Neural cell (in vitro differentiated cells): ENCODE measurements at regions not wholly inside any gene's neighbourhood (a gene's known extent, or its start where the extent isn't known, plus 50 kb on each side); places are given as distances from the start of the nearest gene placed in this dataset.
"Not testable (repeated sequence)": the region's sequence is repeated elsewhere in the genome, so short reads cannot be mapped to it uniquely, and the experiment has no call there.

Experiments
- H2AFZ ChIP-seq: fragments of 200-600, 300-800 bp; sonication (generic), shearing (Covaris generic); 2 replicates; pipeline ENCODE4 v1.6.0; 2014; ENCODE audit warnings: low read depth, mild to moderate bottlenecking, antibody characterized with exemption, low read length, moderate library complexity
- H3F3A ChIP-seq: fragments of 200-600 bp; shearing (Covaris generic); 2 replicates; pipeline ENCODE4 v1.6.1; 2016; ENCODE audit warnings: mild to moderate bottlenecking, moderate library complexity, mixed read lengths, antibody characterized with exemption, low read length; ENCODE audit not compliant: insufficient read depth, poor library complexity, severe bottlenecking
- H3K27ac ChIP-seq: fragments of 200-600, 300-800 bp; sonication (generic), shearing (Covaris generic); 2 replicates; pipeline ENCODE4 v1.5.1; 2014; ENCODE audit warnings: mild to moderate bottlenecking, low read length, moderate library complexity
- H3K27me3 ChIP-seq: fragments of 300-800, 200-600 bp; sonication (generic), shearing (Covaris generic); 2 replicates; pipeline ENCODE4 v1.6.0; 2014; ENCODE audit warnings: mild to moderate bottlenecking, low read depth, low read length, moderate library complexity; ENCODE audit not compliant: insufficient read depth
- H3K36me3 ChIP-seq: fragments of 300-800, 200-600 bp; sonication (generic), shearing (Covaris generic); 2 replicates; pipeline ENCODE4 v1.5.1; 2014; ENCODE audit warnings: mild to moderate bottlenecking, antibody characterized with exemption, low read length, moderate library complexity; ENCODE audit not compliant: insufficient read depth
- H3K4me2 ChIP-seq: fragments of 300-800, 200-600 bp; sonication (generic), shearing (Covaris generic); 2 replicates; pipeline ENCODE4 v1.6.0; 2014; ENCODE audit warnings: mild to moderate bottlenecking, low read length
- H3K4me3 ChIP-seq: fragments of 300-800, 200-600 bp; sonication (generic), shearing (Covaris generic); 2 replicates; pipeline ENCODE4 v1.5.1; 2014; ENCODE audit warnings: mild to moderate bottlenecking, low read length, moderate library complexity
- H3K79me2 ChIP-seq: fragments of 200-600 bp; shearing (Covaris generic); replicated peaks from 2 replicates; pipeline ENCODE4 v1.6.0; 2014; ENCODE audit warnings: mild to moderate bottlenecking, low read length, moderate library complexity; ENCODE audit not compliant: insufficient read depth
- H3K9ac ChIP-seq: fragments of 300-800, 200-600 bp; sonication (generic), shearing (Covaris generic); 2 replicates; pipeline ENCODE4 v1.6.1; 2016; ENCODE audit warnings: mild to moderate bottlenecking, low read length, mixed read lengths
- H3K9me2 ChIP-seq: fragments of 200-600 bp; shearing (Covaris generic); 2 replicates; pipeline ENCODE4 v1.6.1; 2016; ENCODE audit warnings: mild to moderate bottlenecking, low read length, mixed read lengths; ENCODE audit not compliant: insufficient read depth
- H3K9me3 ChIP-seq: fragments of 200-600, 300-800 bp; sonication (generic), shearing (Covaris generic); 2 replicates; pipeline ENCODE4 v1.6.1; 2016; ENCODE audit warnings: mild to moderate bottlenecking, mixed run types, low read length, moderate library complexity, mixed read lengths
- H4K20me1 ChIP-seq: fragments of 200-600 bp; shearing (Covaris generic); 2 replicates; pipeline ENCODE4 v1.6.1; 2016; ENCODE audit warnings: mild to moderate bottlenecking, mixed run types; ENCODE audit not compliant: insufficient read depth
- EZH2 ChIP-seq: fragments of 200-600, 300-800 bp; shearing (Covaris generic), sonication (generic); IDR thresholded peaks from 2 replicates; pipeline ENCODE4 v1.6.1; 2014; ENCODE audit warnings: antibody characterized with exemption, low read length, borderline replicate concordance, mild to moderate bottlenecking; ENCODE audit not compliant: insufficient read depth, poor library complexity, severe bottlenecking
- POLR2AphosphoS5 ChIP-seq: IDR thresholded peaks from 2 replicates; pipeline ENCODE4 v1.6.1; 2012
- RAD21 ChIP-seq: fragments of 450-650 bp; conservative IDR thresholded peaks from 2 replicates; pipeline ENCODE4 v1.6.1; 2014; ENCODE audit warnings: antibody characterized with exemption, mild to moderate bottlenecking, moderate library complexity
- SMC3 ChIP-seq: fragments of 450-650 bp; conservative IDR thresholded peaks from 2 replicates; pipeline ENCODE4 v1.6.1; 2014; ENCODE audit warnings: antibody characterized with exemption, mild to moderate bottlenecking, moderate library complexity; ENCODE audit not compliant: poor library complexity
- TAF1 ChIP-seq: IDR thresholded peaks from 2 replicates; pipeline ENCODE4 v1.6.1; 2012; ENCODE audit warnings: low read depth
- TF ChIP-seq, protein P1 (sequence below): IDR thresholded peaks from 2 replicates; pipeline ENCODE4 v1.6.1; 2012; ENCODE audit warnings: borderline replicate concordance

DNA sequence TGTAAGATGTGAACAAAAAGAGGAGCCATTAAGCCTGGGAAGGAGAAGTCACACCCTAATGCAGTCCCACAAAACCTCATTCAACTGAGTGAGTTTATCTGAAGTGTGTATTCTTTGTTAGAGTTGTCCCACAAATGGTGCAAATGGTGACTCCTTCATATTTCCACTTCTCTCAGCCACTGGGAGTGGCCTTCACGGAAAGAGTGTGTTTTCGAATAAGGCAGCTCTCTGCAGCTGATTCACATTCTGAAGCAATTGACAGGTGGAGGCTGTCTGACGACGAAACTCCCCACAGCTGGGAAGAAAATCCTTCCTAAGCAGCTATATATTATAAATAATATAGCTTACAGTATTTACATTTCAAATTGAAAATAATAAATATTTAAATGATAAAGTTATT lies 318.8 kb upstream of the TMEFF2 start (continued):
- TF ChIP-seq, protein P1, sequence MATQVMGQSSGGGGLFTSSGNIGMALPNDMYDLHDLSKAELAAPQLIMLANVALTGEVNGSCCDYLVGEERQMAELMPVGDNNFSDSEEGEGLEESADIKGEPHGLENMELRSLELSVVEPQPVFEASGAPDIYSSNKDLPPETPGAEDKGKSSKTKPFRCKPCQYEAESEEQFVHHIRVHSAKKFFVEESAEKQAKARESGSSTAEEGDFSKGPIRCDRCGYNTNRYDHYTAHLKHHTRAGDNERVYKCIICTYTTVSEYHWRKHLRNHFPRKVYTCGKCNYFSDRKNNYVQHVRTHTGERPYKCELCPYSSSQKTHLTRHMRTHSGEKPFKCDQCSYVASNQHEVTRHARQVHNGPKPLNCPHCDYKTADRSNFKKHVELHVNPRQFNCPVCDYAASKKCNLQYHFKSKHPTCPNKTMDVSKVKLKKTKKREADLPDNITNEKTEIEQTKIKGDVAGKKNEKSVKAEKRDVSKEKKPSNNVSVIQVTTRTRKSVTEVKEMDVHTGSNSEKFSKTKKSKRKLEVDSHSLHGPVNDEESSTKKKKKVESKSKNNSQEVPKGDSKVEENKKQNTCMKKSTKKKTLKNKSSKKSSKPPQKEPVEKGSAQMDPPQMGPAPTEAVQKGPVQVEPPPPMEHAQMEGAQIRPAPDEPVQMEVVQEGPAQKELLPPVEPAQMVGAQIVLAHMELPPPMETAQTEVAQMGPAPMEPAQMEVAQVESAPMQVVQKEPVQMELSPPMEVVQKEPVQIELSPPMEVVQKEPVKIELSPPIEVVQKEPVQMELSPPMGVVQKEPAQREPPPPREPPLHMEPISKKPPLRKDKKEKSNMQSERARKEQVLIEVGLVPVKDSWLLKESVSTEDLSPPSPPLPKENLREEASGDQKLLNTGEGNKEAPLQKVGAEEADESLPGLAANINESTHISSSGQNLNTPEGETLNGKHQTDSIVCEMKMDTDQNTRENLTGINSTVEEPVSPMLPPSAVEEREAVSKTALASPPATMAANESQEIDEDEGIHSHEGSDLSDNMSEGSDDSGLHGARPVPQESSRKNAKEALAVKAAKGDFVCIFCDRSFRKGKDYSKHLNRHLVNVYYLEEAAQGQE, result no peak
- TF ChIP-seq SMC3, result no peak

DNA sequence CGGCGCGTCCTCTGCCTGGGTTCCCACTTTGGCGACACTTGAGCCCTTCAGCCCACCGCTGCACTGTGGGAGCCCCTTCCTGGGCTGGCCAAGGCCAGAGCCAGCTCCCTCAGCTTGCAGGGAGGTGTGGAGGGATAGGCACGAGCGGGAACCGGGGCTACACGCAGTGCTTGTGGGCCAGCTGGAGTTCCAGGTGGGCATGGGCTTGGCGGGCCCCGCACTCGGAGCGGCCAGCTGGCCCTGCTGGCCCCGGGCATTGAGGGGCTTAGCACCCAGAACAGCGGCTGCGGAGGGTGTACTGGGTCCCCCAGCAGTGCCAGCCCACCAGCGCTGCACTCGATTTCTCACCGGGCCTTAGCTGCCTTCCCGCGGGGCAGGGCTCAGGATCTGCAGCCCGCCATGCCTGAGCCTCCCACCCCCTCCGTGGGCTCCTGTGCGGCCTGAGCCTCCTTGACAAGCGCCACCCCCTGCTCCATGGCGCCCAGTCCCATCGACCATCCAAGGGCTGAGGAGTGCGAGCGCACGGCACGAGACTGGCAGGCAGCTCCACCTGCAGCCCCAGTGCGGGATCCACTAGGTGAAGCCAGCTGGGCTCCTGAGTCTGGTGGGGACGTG lies 313.2 kb upstream of the TMEFF2 start:
- H2AFZ ChIP-seq, H3K4me3 ChIP-seq, H3K4me2 ChIP-seq, H4K20me1 ChIP-seq, H3K27me3 ChIP-seq, H3K27ac ChIP-seq, H3F3A ChIP-seq, H3K9ac ChIP-seq, H3K36me3 ChIP-seq, H3K9me3 ChIP-seq, H3K9me2 ChIP-seq, H3K79me2 ChIP-seq: not testable (repeated sequence)

DNA sequence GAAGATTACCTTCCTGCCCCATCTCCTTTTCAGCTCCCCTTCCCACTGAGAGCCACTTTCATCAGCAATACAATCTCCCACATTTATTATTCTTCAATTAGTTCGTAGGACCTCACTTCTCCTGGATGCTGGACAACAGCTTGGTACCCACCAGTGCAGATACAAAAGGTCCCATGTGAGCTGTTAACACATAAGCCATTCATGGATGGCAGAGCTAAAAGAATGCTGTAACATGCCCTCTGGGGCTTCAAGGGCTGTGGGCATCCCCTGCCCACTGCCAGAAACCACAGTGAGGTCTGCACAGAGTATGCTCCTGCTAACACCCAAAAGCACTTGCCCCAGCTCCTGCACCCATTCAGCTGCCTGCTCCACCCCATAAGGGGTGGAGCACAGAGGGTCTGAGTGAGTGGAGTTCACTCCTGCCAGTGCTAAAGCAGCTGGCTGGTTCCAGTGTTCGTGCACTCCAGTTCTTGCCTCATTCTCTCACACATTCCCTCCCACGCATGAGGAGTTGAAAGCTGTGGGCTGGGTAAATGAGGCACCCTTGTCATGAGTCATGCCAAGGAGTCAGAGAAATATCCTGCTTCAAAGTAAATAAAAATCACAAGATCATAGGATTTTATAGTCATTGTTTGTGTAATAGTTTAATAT lies 305.9 kb upstream of the TMEFF2 start:
- H3K79me2 ChIP-seq, result no peaks in the 10 kb centered on the region
- no peak overlapping the region for H3K4me3 ChIP-seq
- TF ChIP-seq, protein P1, result no peak
- no peak for TF ChIP-seq RAD21
- no peak for TF ChIP-seq TAF1
- no peak for TF ChIP-seq POLR2AphosphoS5
- TF ChIP-seq SMC3, result no peak
- TF ChIP-seq EZH2, result no peak
- H3K27ac ChIP-seq, result no peak overlapping the region
- no peak overlapping the region for H3K9ac ChIP-seq
- H3K9me2 ChIP-seq, result no peaks in the 10 kb centered on the region
- no peak overlapping the region for H3K4me2 ChIP-seq
- H3K27me3 ChIP-seq, result no peaks in the 10 kb centered on the region
- no peak overlapping the region for H2AFZ ChIP-seq
- no peaks in the 10 kb centered on the region for H3K36me3 ChIP-seq
- H4K20me1 ChIP-seq, result no peaks in the 10 kb centered on the region
- H3K9me3 ChIP-seq, result no peaks in the 10 kb centered on the region
- H3F3A ChIP-seq, result no peaks in the 10 kb centered on the region
